ENCODE measurements at regions not wholly inside any gene's neighbourhood (a gene's known extent, or its start where the extent isn't known, plus 50 kb on each side); places are given as distances from the start of the nearest gene placed in this dataset.

GRCh38 chr11:44404736-44405395 lies 94.9 kb upstream of the ALX4 start:
- TF ChIP-seq CTCF (IDR thresholded peaks at IDR 0.05; ENCODE audit: low read depth, low read length) (no peak), EZH2phosphoT487 (IDR thresholded peaks at IDR 0.05; ENCODE audit: low read depth) (no peak)

Measured in OCI-LY3 (cell line).